ENCODE measurements at regions not wholly inside any gene's neighbourhood (a gene's known extent, or its start where the extent isn't known, plus 50 kb on each side); places are given as distances from the start of the nearest gene placed in this dataset.
A peak's percentile ranks its signal among the peaks of the same experiment; 100 is the strongest.

- TF ChIP-seq ATF2 (CRISPR knock-in tag; IDR thresholded peaks at IDR 0.05) (peak; percentile 80; the same call in 1 of the 2 replicates), SRSF1 (optimal IDR thresholded peaks at IDR 0.05; ENCODE audit: low read depth, low read length) (no peak), NAIF1 (CRISPR knock-in tag; IDR thresholded peaks at IDR 0.05; ENCODE audit: borderline replicate concordance) (no peak), AHR (CRISPR knock-in tag; IDR thresholded peaks at IDR 0.05) (no peak), TEF (CRISPR knock-in tag; IDR thresholded peaks at IDR 0.05) (no peak), ELK4 (CRISPR knock-in tag; IDR thresholded peaks at IDR 0.05; ENCODE audit: borderline replicate concordance) (0 out of 2 replicates have a peak, but pooled peaks have one; percentile 28), ZFYVE20 (CRISPR knock-in tag; IDR thresholded peaks at IDR 0.05; ENCODE audit: borderline replicate concordance, low read depth) (no peak), ZNF878 (CRISPR knock-in tag; IDR thresholded peaks at IDR 0.05) (no peak), ZNF766 (CRISPR knock-in tag; IDR thresholded peaks at IDR 0.05; ENCODE audit: borderline replicate concordance) (peak; percentile 41; the same call in 1 of the 2 replicates), ZNF790 (CRISPR knock-in tag; IDR thresholded peaks at IDR 0.05; ENCODE audit: borderline replicate concordance) (no peak), HBP1 (CRISPR knock-in tag; IDR thresholded peaks at IDR 0.05; ENCODE audit: low read depth) (0 out of 2 replicates have a peak, but pooled peaks have one; percentile 66), ZZZ3 (CRISPR knock-in tag; IDR thresholded peaks at IDR 0.05; ENCODE audit: borderline replicate concordance) (no peak; the same call in 1 of the 2 replicates), MXD3 (CRISPR knock-in tag; IDR thresholded peaks at IDR 0.05) (peak; percentile 67; the same call in 1 of the 2 replicates), GTF2F1 (IDR thresholded peaks at IDR 0.05; ENCODE audit: low read length) (no peak), LCORL (IDR thresholded peaks at IDR 0.05) (no peak), LCORL (CRISPR knock-in tag; IDR thresholded peaks at IDR 0.05) (peak; percentile 69; the same call in 1 of the 2 replicates), SP140L (CRISPR knock-in tag; IDR thresholded peaks at IDR 0.05; ENCODE audit: borderline replicate concordance) (0 out of 2 replicates have a peak, but pooled peaks have one; percentile 36), ELF4 (CRISPR knock-in tag; IDR thresholded peaks at IDR 0.05; ENCODE audit: borderline replicate concordance) (no peak), FOXJ3 (CRISPR knock-in tag; IDR thresholded peaks at IDR 0.05; ENCODE audit: borderline replicate concordance) (peak; percentile 76), ZNF75D (CRISPR knock-in tag; IDR thresholded peaks at IDR 0.05; ENCODE audit: borderline replicate concordance) (no peak), E2F2 (CRISPR knock-in tag; IDR thresholded peaks at IDR 0.05; ENCODE audit: borderline replicate concordance) (peak; percentile 89; the same call in 1 of the 2 replicates), BCL6 (CRISPR knock-in tag; IDR thresholded peaks at IDR 0.05) (peak; percentile 61), NFIC (IDR thresholded peaks at IDR 0.05; ENCODE audit: low read length) (no peak)
Observed at GRCh38 chr6:167420858-167421766, 96.2 kb downstream of the TTLL2 start (continued).
